T follicular helper cell (primary cell): ENCODE measurements at regions not wholly inside any gene's neighbourhood (a gene's known extent, or its start where the extent isn't known, plus 50 kb on each side); places are given as distances from the start of the nearest gene placed in this dataset.

Source experiments
- DNase-seq: peaks from one replicate; pipeline ENCODE4 v3.0.0-alpha.2; 2020; ENCODE audit warnings: low read depth

GRCh38 chr15:39304931-39305728 lies 275.7 kb upstream of the THBS1 start:
- DNase-seq, result no peak

GRCh38 chr15:39310633-39311032 lies 270.2 kb upstream of the THBS1 start:
- DNase-seq, result no peak

GRCh38 chr15:39312984-39313383 lies 267.9 kb upstream of the THBS1 start:
- DNase-seq, result no peak

GRCh38 chr15:39313467-39313866 lies 267.4 kb upstream of the THBS1 start:
- no peak for DNase-seq

GRCh38 chr15:39313881-39314280 lies 267.0 kb upstream of the THBS1 start:
- no peak for DNase-seq

- no peak for DNase-seq
Observed at GRCh38 chr15:39315206-39315850, 265.6 kb upstream of the THBS1 start.

GRCh38 chr15:39317225-39317624 lies 263.7 kb upstream of the THBS1 start:
- DNase-seq, result no peak

- no peak for DNase-seq
Observed at GRCh38 chr15:39318231-39318630, 262.6 kb upstream of the THBS1 start.

- DNase-seq, result no peak
Observed at GRCh38 chr15:39320355-39320754, 260.5 kb upstream of the THBS1 start.

GRCh38 chr15:39320886-39321285 lies 260.0 kb upstream of the THBS1 start:
- DNase-seq, result no peak

- DNase-seq, result no peak
Observed at GRCh38 chr15:39321977-39322376, 258.9 kb upstream of the THBS1 start.

- DNase-seq, result no peak
Observed at GRCh38 chr15:39323157-39323556, 257.7 kb upstream of the THBS1 start.

- DNase-seq, result no peak
Observed at GRCh38 chr15:39323706-39324105, 257.2 kb upstream of the THBS1 start.

GRCh38 chr15:39326306-39326975 lies 254.4 kb upstream of the THBS1 start:
- no peak for DNase-seq

- no peak for DNase-seq
Observed at GRCh38 chr15:39327005-39327730, 253.7 kb upstream of the THBS1 start.

- no peak for DNase-seq
Observed at GRCh38 chr15:39330061-39330460, 250.8 kb upstream of the THBS1 start.

GRCh38 chr15:39331584-39331983 lies 249.3 kb upstream of the THBS1 start:
- no peak for DNase-seq

- DNase-seq, result no peak
Observed at GRCh38 chr15:39332846-39333245, 248.0 kb upstream of the THBS1 start.

- no peak for DNase-seq
Observed at GRCh38 chr15:39333393-39333792, 247.5 kb upstream of the THBS1 start.

GRCh38 chr15:39333896-39334295 lies 247.0 kb upstream of the THBS1 start:
- DNase-seq, result no peak

GRCh38 chr15:39336926-39337325 lies 244.0 kb upstream of the THBS1 start:
- DNase-seq, result no peak

GRCh38 chr15:39338251-39338650 lies 242.6 kb upstream of the THBS1 start:
- no peak for DNase-seq
